ENCODE measurements at regions not wholly inside any gene's neighbourhood (a gene's known extent, or its start where the extent isn't known, plus 50 kb on each side); places are given as distances from the start of the nearest gene placed in this dataset.

DNA sequence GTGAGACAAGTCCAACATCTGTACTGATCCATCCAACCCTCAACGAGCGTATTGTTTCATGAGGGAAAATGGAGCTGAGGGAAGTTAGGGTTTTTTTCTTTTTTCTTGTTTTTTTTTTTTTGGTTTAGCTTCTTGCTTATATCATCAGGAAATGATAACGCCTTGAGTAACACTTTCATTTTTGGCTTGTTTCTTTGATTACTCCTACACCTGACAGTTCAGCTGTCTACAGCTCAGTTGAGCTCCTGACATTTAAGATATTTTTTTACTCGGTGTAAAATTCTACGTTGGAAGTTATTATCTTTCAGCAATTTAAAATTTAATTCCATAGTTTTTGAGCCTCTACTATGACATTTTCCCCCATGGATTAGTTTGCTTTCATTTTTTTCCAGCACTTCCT is 691.0 kb upstream of the HTR2C start:
- no peak for TF ChIP-seq POLR2A (IDR thresholded peaks at IDR 0.05; ENCODE audit: low read length)
- no peak for TF ChIP-seq GATA1 (IDR thresholded peaks at IDR 0.05; ENCODE audit: low read depth, low read length)

All from erythroblast (primary cell).